ENCODE measurements at regions not wholly inside any gene's neighbourhood (a gene's known extent, or its start where the extent isn't known, plus 50 kb on each side); places are given as distances from the start of the nearest gene placed in this dataset.

- TF ChIP-seq EZH2 (IDR thresholded peaks at IDR 0.05; ENCODE audit: insufficient read depth, poor library complexity, severe bottlenecking) (no peak), EZH2phosphoT487 (IDR thresholded peaks at IDR 0.05; ENCODE audit: insufficient read depth, low read depth) (no peak)
These were observed 374.8 kb downstream of the MID1IP1 start for GRCh38 chrX:39176105-39176504.
